Breast epithelium (tissue), 3 donors: ENCODE measurements at regions not wholly inside any gene's neighbourhood (a gene's known extent, or its start where the extent isn't known, plus 50 kb on each side); places are given as distances from the start of the nearest gene placed in this dataset.

Experiments used
- POLR2A ChIP-seq: fragments of 450-650 bp; IDR thresholded peaks from one replicate; pipeline ENCODE4 v1.6.1; 2016; ENCODE audit warnings: antibody characterized with exemption, mild to moderate bottlenecking, moderate library complexity
- POLR2AphosphoS5 ChIP-seq, 3 donors: sonication (generic); formaldehyde crosslinking; IDR thresholded peaks; one replicate each; pipeline ENCODE4 v1.6.1; 2017; ENCODE audit warnings: antibody characterized with exemption in 3 of 3
- TF ChIP-seq, protein P1 (sequence below), 3 donors: fragments of 450-650 bp; IDR thresholded peaks; one replicate each; pipeline ENCODE4 v1.5.1; 2016 to 2017; ENCODE audit warnings: antibody characterized with exemption in 3 of 3, mild to moderate bottlenecking in 3 of 3, moderate library complexity in 3 of 3

DNA sequence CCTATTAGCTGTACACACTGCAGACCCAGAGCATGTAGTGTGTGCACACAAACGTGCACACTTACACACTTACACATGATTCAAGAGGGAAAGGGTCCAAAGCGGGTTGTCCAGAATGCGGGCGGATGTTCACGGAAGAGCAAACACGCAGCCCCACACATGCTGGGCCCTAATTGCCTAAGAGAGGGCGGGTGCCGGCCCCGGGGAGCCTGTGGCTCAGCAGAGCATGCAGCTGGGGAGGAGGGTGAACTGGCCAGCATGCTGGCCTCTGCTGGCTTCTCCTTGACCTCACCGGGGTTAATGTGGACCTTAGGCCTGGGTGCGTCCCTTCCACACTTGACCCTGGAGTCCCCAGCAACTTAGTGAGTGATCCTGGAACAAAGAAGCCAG lies 816.3 kb downstream of the BRD1 start:
- TF ChIP-seq, protein P1, sequence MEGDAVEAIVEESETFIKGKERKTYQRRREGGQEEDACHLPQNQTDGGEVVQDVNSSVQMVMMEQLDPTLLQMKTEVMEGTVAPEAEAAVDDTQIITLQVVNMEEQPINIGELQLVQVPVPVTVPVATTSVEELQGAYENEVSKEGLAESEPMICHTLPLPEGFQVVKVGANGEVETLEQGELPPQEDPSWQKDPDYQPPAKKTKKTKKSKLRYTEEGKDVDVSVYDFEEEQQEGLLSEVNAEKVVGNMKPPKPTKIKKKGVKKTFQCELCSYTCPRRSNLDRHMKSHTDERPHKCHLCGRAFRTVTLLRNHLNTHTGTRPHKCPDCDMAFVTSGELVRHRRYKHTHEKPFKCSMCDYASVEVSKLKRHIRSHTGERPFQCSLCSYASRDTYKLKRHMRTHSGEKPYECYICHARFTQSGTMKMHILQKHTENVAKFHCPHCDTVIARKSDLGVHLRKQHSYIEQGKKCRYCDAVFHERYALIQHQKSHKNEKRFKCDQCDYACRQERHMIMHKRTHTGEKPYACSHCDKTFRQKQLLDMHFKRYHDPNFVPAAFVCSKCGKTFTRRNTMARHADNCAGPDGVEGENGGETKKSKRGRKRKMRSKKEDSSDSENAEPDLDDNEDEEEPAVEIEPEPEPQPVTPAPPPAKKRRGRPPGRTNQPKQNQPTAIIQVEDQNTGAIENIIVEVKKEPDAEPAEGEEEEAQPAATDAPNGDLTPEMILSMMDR (IDR thresholded peaks at IDR 0.05), result no peak
- TF ChIP-seq POLR2A (no peak), POLR2AphosphoS5 (IDR thresholded peaks at IDR 0.05) (no peak)
